ENCODE measurements at regions not wholly inside any gene's neighbourhood (a gene's known extent, or its start where the extent isn't known, plus 50 kb on each side); places are given as distances from the start of the nearest gene placed in this dataset.

DNA sequence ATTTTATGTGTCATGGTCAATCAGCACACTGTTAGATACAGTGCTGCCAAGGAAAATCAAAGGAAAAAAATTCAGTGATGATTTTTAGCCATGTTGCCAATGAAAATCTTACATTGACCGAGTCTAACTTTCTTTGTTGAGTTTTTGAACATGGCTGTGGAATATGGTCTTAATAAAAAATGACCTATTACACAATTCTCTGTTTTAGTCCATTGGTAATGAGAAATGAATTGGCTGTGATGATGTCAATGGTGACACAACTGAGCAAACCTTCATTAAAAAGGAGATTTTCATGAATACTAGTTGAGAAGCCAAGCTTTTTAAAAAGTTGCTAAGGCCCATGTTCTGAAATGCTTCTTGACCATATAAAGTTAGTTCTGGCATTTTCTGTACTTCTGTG is 225.9 kb upstream of the GYPA start:
- TF ChIP-seq POLR2A (IDR thresholded peaks at IDR 0.05) (no peak), POLR2AphosphoS5 (IDR thresholded peaks at IDR 0.05) (no peak), EP300 (IDR thresholded peaks at IDR 0.05) (no peak)
- TF ChIP-seq, protein P1, sequence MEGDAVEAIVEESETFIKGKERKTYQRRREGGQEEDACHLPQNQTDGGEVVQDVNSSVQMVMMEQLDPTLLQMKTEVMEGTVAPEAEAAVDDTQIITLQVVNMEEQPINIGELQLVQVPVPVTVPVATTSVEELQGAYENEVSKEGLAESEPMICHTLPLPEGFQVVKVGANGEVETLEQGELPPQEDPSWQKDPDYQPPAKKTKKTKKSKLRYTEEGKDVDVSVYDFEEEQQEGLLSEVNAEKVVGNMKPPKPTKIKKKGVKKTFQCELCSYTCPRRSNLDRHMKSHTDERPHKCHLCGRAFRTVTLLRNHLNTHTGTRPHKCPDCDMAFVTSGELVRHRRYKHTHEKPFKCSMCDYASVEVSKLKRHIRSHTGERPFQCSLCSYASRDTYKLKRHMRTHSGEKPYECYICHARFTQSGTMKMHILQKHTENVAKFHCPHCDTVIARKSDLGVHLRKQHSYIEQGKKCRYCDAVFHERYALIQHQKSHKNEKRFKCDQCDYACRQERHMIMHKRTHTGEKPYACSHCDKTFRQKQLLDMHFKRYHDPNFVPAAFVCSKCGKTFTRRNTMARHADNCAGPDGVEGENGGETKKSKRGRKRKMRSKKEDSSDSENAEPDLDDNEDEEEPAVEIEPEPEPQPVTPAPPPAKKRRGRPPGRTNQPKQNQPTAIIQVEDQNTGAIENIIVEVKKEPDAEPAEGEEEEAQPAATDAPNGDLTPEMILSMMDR (IDR thresholded peaks at IDR 0.05), result no peak
- DNase-seq (no peak), ATAC-seq (ENCODE audit: low FRiP score in 2 of 2) (no peak)
- Histone ChIP-seq H3K4me1 (no peaks in the 10 kb centered on the region), H3K9me3 (no peaks in the 10 kb centered on the region), H3K27me3 (no peaks in the 10 kb centered on the region), H3K36me3 (no peaks in the 10 kb centered on the region), H3K4me3 (no peak overlapping the region), H3K27ac (no peak overlapping the region)
- 78 to 89% methylated on average over 1 of the region's 1 CpG for WGBS, 2 donors

DNA sequence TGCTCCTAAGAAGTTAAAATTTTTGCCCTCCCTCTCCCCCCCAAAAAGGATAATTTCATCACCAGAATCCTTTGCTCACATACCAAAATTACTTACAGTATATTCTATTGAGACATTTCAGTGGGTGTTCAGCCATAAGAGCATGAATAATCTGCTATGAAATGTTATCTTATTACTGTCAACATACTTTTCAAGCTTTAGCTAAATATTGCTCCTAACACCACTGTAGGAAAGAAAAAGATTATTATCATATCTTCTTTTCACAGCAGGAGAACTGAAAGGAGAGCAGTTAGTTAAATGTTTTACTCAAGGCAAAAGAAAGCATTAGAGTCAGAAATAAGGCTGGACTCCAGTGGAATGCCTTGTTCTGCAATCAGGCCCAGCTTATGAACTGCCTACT is 231.0 kb upstream of the GYPA start:
- no peak for ATAC-seq (ENCODE audit: low FRiP score in 2 of 2)
- DNase-seq, result no peak
- TF ChIP-seq POLR2A (IDR thresholded peaks at IDR 0.05) (no peak), EP300 (IDR thresholded peaks at IDR 0.05) (no peak), POLR2AphosphoS5 (IDR thresholded peaks at IDR 0.05) (no peak)
- TF ChIP-seq, protein P1 (IDR thresholded peaks at IDR 0.05), result no peak

DNA sequence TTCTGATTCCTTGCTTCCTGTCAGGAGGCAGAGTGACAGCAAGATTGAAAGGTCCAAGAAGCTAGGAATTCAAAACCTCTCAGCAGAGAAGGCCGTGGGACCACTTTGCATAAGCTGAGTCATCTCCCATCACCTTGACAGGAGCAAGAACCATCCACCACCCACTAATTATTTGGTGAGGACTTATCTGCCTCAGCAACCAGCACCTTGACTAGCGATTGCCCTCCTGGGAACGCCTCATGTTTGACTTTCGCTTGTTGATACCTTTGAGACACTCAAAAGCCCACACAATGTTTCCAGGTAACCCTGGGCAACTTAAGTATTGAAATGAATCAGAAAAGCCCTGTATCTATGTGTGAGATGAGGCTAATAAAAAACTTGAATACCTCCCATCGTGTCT is 233.5 kb upstream of the GYPA start:
- no peak for TF ChIP-seq POLR2AphosphoS5 (IDR thresholded peaks at IDR 0.05)
- no peak for TF ChIP-seq POLR2A (IDR thresholded peaks at IDR 0.05)
- TF ChIP-seq EP300 (IDR thresholded peaks at IDR 0.05), result no peak
- TF ChIP-seq, protein P1 (IDR thresholded peaks at IDR 0.05), result no peak
- Histone ChIP-seq H3K4me1 (no peaks in the 10 kb centered on the region), H3K4me3 (no peak overlapping the region), H3K36me3 (no peaks in the 10 kb centered on the region), H3K9me3 (no peaks in the 10 kb centered on the region), H3K27me3 (no peaks in the 10 kb centered on the region), H3K27ac (no peak overlapping the region)
- no peak for DNase-seq
- no peak for ATAC-seq (ENCODE audit: low FRiP score in 2 of 2)
- WGBS, 2 donors, result 63 to 65% methylated on average over 5 of the region's 5 CpGs

More for the DNA sequence above, 231.0 kb upstream of the GYPA start:
- Histone ChIP-seq H3K4me1 (no peaks in the 10 kb centered on the region), H3K9me3 (no peaks in the 10 kb centered on the region), H3K27ac (no peak overlapping the region), H3K27me3 (no peaks in the 10 kb centered on the region), H3K36me3 (no peaks in the 10 kb centered on the region), H3K4me3 (no peak overlapping the region)

DNA sequence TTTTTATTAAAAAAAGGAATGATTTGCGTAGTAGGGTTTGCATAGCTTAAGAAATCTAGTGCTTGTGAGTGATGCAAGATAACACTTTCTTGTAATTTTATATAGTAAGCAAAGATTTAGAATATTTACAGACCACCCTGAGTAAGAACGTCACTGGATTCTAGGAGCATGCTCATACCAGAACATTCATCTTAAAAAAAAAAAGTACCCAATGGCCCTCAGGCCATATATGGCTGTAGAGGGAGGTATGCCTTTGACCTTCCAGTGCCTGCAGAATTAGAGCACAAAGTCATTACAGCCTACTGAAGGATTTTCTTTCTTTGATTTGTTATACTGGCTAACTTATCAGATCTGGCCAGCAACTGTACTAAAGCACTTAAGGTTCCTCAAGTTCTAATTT is 236.3 kb upstream of the GYPA start:
- no peaks in the 10 kb centered on the region for H3K27me3 ChIP-seq
- no peak overlapping the region for H3K27ac ChIP-seq
- TF ChIP-seq POLR2AphosphoS5 (IDR thresholded peaks at IDR 0.05) (no peak), POLR2A (IDR thresholded peaks at IDR 0.05) (no peak), EP300 (IDR thresholded peaks at IDR 0.05) (no peak)
- TF ChIP-seq, protein P1 (IDR thresholded peaks at IDR 0.05), result no peak
- no peak overlapping the region for H3K4me3 ChIP-seq
- WGBS, 2 donors, result 66 to 81% methylated on average over 2 of the region's 2 CpGs
- ATAC-seq (ENCODE audit: low FRiP score in 2 of 2) (no peak), DNase-seq (no peak)
- H3K36me3 ChIP-seq, result no peaks in the 10 kb centered on the region
- no peaks in the 10 kb centered on the region for H3K9me3 ChIP-seq
- H3K4me1 ChIP-seq, result no peaks in the 10 kb centered on the region

DNA sequence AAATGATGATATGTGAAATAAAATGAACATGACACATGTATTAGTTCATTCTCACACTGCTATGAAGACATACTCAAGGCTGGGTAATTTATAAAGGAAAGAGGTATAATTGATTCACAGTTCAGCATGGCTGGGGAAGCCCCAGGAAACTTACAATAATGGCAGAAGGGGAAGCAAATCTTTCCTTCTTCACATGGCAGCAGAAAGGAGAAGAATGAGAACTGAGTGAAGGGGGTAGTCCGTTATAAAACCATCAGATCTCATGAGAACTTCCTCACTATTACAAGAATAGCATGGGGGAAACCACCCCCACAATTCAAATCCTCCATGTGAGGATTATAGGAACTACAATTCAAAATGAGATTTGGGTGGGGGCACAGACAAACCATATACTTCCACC is 243.9 kb upstream of the GYPA start:
- TF ChIP-seq EP300 (IDR thresholded peaks at IDR 0.05) (no peak), POLR2A (IDR thresholded peaks at IDR 0.05) (no peak), POLR2AphosphoS5 (IDR thresholded peaks at IDR 0.05) (no peak)
- TF ChIP-seq, protein P1 (IDR thresholded peaks at IDR 0.05), result no peak
- Histone ChIP-seq H3K4me3 (no peak overlapping the region), H3K4me1 (no peaks in the 10 kb centered on the region), H3K9me3 (peaks cover 0 to 6% (median 1%) of the 10 kb centered on the region in 4 donors), H3K27ac (no peak overlapping the region), H3K27me3 (no peaks in the 10 kb centered on the region), H3K36me3 (no peaks in the 10 kb centered on the region)
- ATAC-seq (ENCODE audit: low FRiP score in 2 of 2) (no peak), DNase-seq (no peak)
- WGBS, 2 donors, result 77 to 86% methylated on average over 1 of the region's 1 CpG

Measured in upper lobe of left lung (tissue), 6 donors.